ENCODE measurements at regions not wholly inside any gene's neighbourhood (a gene's known extent, or its start where the extent isn't known, plus 50 kb on each side); places are given as distances from the start of the nearest gene placed in this dataset.

- peak; percentile 87 for DNase-seq
These were observed 51.2 kb upstream of the CDH5 start for GRCh38 chr16:66315210-66315825.

DNA sequence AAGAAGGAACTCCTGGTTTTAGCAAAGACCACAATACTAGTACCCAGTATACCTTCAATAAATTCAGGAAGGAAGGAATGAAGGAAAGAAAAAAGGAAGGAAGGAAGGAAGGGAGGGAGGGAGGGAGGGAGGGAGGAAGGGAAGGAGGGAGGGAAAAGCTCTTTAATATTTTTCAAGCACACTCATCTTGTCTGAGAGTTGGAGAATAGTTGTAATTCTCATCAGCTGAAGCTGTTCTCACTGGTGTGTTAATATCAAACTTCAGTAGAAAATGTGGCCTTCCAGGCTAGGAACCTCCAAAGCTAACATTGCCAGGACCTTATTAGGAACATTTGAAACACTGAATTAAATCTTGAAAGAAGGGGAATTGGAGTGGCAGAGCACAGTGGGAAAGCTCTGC, 55.2 kb upstream of the CDH5 start:
- DNase-seq: no peak

DNA sequence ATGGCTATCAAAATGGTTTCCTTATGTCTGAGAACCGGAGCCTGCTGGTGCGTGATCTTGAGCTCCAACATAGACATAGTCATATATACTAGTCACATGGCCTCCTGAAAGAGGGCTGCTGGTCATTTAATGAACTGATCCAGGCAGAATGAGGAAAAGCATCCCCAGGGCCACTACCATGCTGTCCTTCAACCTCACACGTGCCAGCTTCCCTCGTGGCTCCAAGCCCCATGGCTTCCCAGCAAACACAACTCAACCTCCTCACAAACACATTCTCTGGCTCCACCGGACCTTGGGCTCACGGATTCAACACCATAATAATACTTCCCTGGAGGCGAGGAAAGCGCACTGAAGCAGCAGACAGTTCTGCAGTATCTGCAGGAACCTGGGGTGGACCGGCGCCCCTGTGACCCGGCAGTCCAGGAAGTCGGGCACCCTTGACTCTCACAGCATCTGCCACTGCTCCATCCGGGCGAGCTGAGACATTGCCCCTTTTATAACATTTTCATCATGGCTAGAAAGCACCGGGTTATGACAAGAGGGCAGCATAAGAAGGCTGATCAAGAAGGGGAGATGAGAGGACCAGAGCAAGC, 57.2 kb upstream of the CDH5 start:
- DNase-seq: no peak

DNA sequence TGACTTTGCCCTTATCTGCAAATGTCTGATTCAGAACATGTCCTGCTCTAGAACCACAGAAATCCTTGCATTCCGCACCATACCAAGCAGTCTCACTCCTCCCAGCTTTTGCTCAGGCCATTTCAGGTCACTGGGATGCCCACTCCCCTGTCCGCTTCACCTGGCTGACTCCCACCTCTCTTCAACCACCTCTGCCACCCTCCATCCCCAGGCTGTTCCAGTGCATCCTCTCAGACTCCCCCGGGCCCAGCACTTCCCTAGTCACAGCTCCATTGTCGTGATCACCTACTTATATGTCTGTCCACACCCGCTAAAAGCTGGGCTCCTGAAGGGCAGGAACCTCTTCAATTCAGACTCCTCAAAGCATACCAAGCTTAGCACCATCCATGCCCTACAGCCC, 58.4 kb upstream of the CDH5 start:
- DNase-seq: no peak

DNA sequence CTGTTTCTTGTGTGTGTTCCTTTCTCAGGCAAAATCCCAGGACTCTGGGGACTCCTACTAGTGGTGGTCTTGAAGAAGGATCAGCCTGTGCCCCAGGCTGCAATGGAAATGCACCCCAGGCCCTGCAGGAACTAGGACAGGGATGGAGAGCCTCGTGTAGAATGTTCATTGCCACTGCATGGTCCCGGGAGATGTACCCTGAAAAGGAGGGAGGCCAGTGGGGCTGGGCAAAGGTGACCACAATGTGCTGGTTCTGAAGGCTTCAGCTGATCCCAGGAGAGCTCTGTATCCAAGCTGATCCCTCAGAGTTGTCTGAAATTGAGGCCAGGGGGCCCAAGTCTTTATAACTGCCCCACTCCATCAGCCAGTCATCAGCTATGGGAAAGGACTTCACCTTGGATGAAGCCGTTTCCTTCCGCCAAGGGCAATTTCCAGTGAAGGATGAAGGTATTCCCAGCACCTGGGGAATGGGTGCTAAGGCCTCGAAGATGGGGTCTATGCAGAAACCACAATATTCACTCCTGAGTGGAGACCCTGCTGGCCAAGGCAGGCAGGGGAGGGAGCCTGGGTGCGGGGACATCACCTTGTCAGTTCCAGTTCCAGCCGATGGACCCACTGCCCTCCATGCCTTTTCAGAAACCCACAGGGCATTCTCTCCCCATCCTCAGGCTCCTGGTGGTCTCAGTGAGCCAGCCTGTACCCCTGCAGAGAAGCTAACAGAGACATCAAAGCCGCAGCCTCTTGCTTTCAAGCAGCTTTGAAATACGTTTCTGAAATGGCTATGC, 59.9 kb upstream of the CDH5 start:
- DNase-seq: no peak

GRCh38 chr16:66304961-66305360, 61.5 kb upstream of the CDH5 start:
- DNase-seq: no peak

DNA sequence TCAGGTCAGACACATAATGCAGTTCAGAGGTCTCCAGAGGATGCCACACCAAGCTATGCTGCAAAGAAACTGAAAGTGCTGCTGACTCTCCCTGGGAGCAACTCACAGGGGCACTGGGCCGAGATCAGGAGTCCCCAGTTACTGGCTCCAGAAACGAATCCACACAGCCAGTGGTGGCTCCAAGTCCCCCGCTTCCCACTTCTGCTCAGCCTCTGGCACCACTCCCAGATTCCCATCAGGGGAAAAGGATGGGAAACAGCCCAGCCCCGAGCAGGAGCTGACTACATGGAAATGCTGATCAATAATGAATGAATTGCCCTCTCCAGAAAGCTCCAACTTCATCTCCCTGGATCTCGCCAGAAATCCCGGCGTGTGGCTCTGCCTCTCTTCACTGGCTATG, 62.3 kb upstream of the CDH5 start:
- no peak for DNase-seq

- DNase-seq: no peak
These were observed 66.0 kb upstream of the CDH5 start for GRCh38 chr16:66300501-66300900.

DNA sequence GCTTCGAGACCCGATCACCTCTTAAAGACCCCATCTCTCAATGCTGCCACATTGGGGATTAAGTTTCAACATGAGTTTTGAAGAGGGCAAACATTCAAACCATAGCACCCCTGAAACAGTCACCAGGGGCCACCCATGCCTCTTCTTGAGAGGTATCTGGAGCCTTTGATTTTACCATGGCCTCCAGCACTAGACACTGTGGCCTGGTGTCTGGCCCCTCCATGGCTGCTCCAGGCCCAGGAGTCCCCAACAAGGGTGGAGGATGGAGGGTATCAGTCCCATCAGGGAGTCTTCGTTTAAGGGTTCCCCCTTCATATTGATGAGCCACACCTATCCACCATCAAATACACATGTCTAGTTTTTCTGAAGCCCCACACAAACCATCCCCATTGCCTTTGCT, 66.5 kb upstream of the CDH5 start:
- no peak for DNase-seq

DNA sequence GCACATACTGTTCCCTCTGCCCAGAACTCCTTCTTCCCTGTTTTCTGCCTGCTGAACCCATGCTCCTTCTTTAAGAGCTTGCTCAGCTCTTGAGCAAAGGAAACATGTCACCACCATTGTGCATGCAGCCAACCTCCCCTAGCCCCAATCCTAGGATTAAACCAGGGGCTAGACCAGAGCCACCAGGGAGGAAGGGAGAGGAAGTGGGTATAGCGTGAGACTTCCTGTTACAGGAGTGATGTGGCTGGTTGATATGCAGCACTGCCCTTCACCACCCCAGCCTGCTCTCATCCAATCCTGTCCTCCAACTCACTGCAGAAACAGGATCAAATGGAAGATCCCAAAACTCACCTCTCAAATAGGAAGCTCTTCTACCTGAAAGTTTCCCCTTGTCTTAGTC, 67.1 kb upstream of the CDH5 start:
- DNase-seq: no peak

DNA sequence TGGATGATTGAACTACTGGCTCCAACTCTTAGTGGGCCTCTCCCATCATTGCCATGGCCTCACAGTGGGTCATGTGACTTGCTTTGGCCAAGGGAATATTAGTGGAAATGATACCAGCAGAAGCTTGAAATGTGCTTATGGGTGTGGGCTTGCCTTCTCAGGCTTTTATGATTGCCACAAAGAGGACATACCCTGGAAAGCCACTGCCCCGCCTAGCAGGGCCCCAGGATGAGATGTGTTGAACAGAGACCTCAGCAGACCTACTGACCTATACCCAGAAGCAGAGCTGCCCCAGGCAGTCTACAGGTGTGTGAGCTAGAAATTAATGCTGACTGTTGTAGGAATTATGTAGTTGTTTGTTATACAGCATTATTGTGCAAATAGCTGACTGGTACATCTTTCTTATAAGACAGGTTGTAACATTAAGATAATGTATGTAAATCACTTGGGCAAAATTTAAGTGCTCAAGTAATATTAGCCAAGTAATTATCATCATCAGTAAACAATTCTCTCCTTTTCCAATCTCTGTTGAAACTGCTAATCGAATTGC, 67.8 kb upstream of the CDH5 start:
- DNase-seq: no peak

DNA sequence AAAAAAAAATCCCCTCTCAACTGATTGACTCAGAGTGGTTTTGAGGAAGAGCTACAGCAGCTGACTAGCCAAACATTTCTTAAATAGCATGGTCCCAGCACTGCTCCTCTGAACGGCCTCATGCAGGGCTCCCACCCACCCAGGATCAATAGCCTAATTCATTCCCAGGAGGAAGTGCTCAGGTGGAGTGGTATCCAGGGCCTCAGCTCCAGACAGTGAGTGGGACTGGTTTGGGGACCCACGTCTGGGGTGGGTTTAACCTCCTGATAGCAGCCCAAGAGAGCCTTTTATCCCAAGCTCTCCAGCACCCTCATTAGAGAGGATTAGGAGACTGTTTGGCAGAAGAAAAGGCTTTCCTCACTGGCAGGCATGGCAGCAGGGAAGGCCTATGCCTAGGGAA, 68.5 kb upstream of the CDH5 start:
- DNase-seq: no peak

DNA sequence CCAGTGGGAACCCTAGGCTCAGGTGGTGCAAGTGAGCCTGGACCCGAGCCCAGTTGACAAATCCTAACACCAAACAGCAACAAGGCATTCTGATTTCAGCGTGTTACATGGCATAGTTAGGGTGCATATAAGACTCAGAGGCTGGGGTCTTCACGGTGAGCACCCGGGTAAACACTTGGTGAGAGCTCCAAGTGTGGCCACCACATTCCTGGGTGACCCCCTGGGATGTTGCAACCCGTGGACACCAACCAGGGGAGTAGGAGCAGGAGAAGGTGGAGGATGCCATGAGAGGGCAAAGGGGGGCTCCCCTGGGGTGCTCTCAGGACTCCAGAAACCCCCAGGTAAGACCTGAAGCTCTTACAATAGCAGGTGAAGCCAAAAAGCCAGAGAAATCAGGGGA, 69.9 kb upstream of the CDH5 start:
- DNase-seq: no peak

- DNase-seq: no peak
These were observed 70.5 kb upstream of the CDH5 start for GRCh38 chr16:66295761-66296546.

GRCh38 chr16:66295213-66295612, 71.3 kb upstream of the CDH5 start:
- DNase-seq: no peak

DNA sequence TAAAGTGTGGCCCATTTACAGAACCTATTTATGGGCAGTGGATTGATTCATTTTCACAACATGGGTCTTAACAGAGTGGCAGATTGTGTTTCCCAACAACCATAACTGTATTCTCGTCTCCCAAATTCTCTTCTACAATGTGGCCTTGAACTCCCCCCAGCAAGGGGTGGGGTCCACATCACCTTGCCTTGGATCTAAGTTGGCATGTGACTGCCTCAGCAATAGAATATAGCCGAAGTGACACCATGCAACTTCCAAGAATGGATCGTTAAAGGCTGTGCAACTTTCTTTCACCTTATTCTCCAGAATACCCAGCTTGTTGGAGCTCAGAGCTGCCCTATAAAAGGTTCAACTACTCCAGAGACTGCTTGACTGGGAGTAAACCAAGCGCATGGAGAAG, 72.0 kb upstream of the CDH5 start:
- DNase-seq: no peak

DNA sequence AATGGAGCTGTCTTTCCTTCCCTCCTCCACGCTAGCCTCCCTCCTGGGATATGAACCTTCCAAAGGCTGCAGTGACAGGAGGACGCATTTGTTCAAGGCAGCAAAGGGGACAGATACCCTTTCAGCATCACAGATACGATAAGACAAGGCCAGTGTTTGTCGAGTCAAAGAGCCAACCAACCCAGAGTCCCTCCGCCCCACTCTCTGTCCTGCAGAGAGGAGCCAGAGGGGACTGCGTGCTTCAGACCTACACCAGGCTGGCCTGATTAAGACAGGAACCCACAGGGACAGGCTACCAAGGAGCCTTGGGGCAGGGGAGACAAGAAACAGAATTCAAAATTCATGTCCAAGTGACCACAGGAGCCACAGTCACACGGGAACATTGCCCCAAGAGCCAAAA, 72.6 kb upstream of the CDH5 start:
- peak; percentile 5 for DNase-seq

- DNase-seq: no peak
These were observed 73.2 kb upstream of the CDH5 start for GRCh38 chr16:66293207-66293735.

DNA sequence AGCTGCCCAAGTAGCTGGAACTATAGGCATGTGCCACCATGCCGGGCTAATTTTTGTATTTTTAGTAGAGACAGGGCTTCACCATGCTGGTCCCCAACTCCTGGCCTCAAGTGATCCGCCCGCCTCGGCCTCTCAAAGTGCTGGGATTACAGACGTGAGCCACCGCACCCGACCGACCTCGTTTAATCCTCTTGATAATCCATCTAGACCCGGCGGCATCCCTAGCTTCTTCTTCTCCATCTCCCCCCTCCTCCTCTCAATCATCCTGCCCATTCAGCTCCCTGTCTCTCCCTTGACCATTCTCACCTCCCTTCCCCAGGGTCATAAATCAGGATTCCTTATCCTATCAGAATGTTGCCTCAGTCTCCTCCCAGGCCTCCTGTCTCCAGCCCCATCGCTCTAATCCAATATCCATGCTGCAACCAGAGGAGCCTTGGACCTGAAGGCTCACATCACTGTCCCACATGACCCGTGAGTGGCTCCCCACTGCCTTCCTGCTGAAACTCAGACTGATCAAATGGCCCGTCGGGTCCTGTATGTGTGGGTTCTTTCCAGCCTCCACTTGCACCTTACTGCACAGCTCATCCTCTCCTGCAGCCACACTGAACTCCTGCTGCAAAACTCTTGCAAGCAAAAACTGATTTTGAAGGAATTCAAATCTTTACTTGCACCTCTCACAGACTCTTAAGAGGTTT, 74.1 kb upstream of the CDH5 start:
- DNase-seq: peak; percentile 6

DNA sequence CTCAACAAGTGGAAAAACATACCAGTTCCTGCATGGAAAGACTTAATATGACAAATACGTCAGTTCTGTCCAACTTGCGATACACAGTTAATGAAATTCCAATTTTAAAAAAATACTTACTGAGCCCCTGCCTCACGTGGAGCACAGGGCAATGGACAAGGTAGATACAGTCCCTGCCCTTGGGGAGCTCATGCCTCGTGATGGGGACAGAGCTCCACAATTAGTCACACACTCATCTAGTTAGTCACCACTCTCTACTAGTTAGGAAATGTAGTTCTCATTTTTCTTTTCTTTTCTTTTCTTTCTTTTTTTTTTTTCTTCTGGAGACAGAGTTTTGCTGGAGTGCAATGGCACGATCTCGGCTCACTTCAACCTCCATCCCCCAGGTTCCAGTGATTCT, 74.7 kb upstream of the CDH5 start:
- no peak for DNase-seq

DNA sequence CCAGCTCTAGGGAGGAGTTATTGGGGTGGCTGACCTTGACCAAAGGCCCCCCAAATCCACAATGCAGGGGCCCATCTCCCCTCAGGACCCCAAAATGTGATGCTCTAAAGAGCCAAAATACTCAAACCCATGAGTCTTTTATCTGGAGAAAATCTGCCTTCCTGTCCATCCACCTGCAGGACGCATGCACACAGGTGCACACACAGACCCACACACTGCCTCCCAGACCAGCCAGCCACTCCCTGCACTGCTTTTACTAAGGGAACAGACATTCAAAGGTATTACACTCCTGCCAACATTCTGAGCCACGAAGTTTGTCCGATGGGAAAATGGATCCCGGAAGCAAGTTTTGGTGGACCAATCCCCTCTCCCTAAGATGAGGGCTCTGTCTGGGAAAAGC, 76.1 kb upstream of the CDH5 start:
- no peak for DNase-seq

DNA sequence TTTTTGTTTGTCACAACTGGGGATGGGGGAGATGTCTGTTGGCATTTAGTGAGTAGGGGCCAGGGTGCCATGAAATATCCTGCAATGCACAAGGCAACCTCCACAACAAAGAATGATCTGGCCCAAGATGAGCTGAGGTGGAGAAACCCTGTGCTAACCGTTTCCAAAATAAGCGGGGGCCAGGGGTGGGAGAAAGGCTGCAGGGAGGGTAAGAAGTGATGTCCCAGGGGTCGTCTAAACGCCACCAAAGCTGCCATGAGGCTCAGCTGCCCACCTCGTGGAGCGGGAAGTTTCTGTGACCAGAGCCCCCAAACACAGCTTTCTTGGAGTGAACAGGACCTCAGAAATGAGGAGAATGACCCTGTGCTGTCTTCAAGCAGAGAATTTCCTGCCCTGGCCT, 76.5 kb upstream of the CDH5 start:
- DNase-seq: no peak

All from retina (tissue), 1 donor.